ENCODE measurements at regions not wholly inside any gene's neighbourhood (a gene's known extent, or its start where the extent isn't known, plus 50 kb on each side); places are given as distances from the start of the nearest gene placed in this dataset.

- ChIA-PET CTCF (interaction anchor here (0.7 kb wide), 1 partner anchor 736 kb away, joined by 3 read pairs; no protein-coding TSS in a partner anchor), POLR2A (ENCODE audit: low non-redundant PET) (no interaction called here)
- TF ChIP-seq, protein P1, sequence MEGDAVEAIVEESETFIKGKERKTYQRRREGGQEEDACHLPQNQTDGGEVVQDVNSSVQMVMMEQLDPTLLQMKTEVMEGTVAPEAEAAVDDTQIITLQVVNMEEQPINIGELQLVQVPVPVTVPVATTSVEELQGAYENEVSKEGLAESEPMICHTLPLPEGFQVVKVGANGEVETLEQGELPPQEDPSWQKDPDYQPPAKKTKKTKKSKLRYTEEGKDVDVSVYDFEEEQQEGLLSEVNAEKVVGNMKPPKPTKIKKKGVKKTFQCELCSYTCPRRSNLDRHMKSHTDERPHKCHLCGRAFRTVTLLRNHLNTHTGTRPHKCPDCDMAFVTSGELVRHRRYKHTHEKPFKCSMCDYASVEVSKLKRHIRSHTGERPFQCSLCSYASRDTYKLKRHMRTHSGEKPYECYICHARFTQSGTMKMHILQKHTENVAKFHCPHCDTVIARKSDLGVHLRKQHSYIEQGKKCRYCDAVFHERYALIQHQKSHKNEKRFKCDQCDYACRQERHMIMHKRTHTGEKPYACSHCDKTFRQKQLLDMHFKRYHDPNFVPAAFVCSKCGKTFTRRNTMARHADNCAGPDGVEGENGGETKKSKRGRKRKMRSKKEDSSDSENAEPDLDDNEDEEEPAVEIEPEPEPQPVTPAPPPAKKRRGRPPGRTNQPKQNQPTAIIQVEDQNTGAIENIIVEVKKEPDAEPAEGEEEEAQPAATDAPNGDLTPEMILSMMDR (conservative IDR thresholded peaks at IDR 0.05; ENCODE audit: low read depth), result no peak
- no peak for DNase-seq (ENCODE audit: low spot score)
- no peak overlapping the region for H3K27ac ChIP-seq
These were observed 621.7 kb upstream of the ACVR2A start for GRCh38 chr2:147223119-147223518.

DNA sequence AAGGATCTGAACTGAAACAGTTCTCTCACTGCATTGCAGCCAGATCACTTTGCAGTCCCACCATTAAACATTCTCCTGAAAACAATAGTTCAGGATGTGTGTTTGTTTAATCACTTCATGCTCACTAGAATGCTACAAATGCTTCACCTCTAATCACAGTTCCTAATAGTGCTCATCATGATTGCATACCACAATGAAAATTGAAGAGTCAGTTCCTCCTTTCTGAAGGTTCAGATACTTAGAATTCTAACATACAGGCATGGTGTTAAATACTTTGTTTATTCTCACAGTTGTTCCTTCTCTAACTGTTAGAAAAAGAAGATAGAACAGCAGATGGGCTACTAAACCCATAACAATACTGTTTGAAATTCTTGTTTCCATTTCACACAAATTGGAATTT lies 622.3 kb upstream of the ACVR2A start:
- no peak overlapping the region for H3K27ac ChIP-seq
- TF ChIP-seq, protein P1 (conservative IDR thresholded peaks at IDR 0.05; ENCODE audit: low read depth), result no peak
- ChIA-PET CTCF (no interaction called here), POLR2A (ENCODE audit: low non-redundant PET) (no interaction called here)
- DNase-seq (ENCODE audit: low spot score), result no peak

- CTCF ChIA-PET, result no interaction called here
- POLR2A ChIA-PET (ENCODE audit: low non-redundant PET), result no interaction called here
- no peak overlapping the region for H3K27ac ChIP-seq
- DNase-seq (ENCODE audit: low spot score), result no peak
- TF ChIP-seq, protein P1 (conservative IDR thresholded peaks at IDR 0.05; ENCODE audit: low read depth), result no peak
These were observed 629.9 kb upstream of the ACVR2A start for GRCh38 chr2:147214914-147215313.

- DNase-seq (ENCODE audit: low spot score), result no peak
- ChIA-PET POLR2A (ENCODE audit: low non-redundant PET) (no interaction called here), CTCF (no interaction called here)
- no peak overlapping the region for H3K27ac ChIP-seq
- TF ChIP-seq, protein P1 (conservative IDR thresholded peaks at IDR 0.05; ENCODE audit: low read depth), result no peak
These were observed 633.3 kb upstream of the ACVR2A start for GRCh38 chr2:147211484-147211883.

DNA sequence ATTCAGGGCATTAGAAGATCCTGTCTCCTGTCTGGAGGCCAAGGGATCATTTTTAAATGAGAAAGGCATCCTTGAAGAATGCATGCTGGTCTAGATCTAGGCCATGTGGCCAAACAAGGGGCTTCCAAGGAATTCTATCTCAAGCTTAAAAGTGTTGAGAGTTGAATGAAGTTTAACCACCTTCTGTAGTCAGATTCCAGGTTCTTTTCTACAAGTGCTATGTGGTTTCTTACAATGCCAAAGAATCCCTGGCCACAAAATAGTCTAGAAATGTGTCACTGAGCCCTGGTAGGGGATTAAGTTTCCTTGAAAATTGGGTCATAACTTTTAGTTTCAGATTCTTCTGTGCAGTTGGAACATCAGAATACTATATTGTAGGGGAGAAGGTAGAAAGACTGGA lies 640.7 kb upstream of the ACVR2A start:
- CTCF ChIA-PET, result no interaction called here
- DNase-seq (ENCODE audit: low spot score), result no peak
- TF ChIP-seq, protein P1 (conservative IDR thresholded peaks at IDR 0.05; ENCODE audit: low read depth), result no peak
- POLR2A ChIA-PET (ENCODE audit: low non-redundant PET), result no interaction called here
- H3K27ac ChIP-seq, result no peak overlapping the region

GRCh38 chr2:147198651-147199171 lies 646.1 kb upstream of the ACVR2A start:
- TF ChIP-seq, protein P1 (conservative IDR thresholded peaks at IDR 0.05; ENCODE audit: low read depth), result no peak
- ChIA-PET CTCF (interaction anchor here (0.7 kb wide), 1 partner anchor 96 kb away, joined by 4 read pairs; no protein-coding TSS in a partner anchor), POLR2A (ENCODE audit: low non-redundant PET) (no interaction called here)
- no peak for DNase-seq (ENCODE audit: low spot score)
- H3K27ac ChIP-seq, result no peak overlapping the region
